SK-N-SH treated with all-trans-retinoic acid at 6 μM for 48 hours (cell line): ENCODE measurements at regions not wholly inside any gene's neighbourhood (a gene's known extent, or its start where the extent isn't known, plus 50 kb on each side); places are given as distances from the start of the nearest gene placed in this dataset.

Experiments
- ATAC-seq: fragments of 200-7000 bp; cut with Tn5 transposase; 3 replicates; pipeline ENCODE4 v1.9.1; 2020; ENCODE audit warnings: mild to moderate bottlenecking, moderate library complexity
- ARNTL ChIP-seq: fragments of 450-650 bp; formaldehyde crosslinking; IDR thresholded peaks from 2 replicates; pipeline ENCODE4 v1.5.0; 2020; ENCODE audit warnings: low read depth, mild to moderate bottlenecking, moderate library complexity, borderline replicate concordance
- BACH2 ChIP-seq: fragments of 250-450 bp; sonication (Bioruptor Pico); IDR thresholded peaks from 2 replicates; pipeline ENCODE4 v1.9.0; 2021; ENCODE audit warnings: mild to moderate bottlenecking, borderline replicate concordance
- CSDC2 ChIP-seq: fragments of 250-450 bp; sonication (Bioruptor Pico); IDR thresholded peaks from 2 replicates; pipeline ENCODE4 v1.5.0; 2020; ENCODE audit warnings: mild to moderate bottlenecking, moderate library complexity
- CSRNP3 ChIP-seq: fragments of 250-450 bp; sonication (Bioruptor Pico); IDR thresholded peaks from 2 replicates; pipeline ENCODE4 v1.5.1; 2021; ENCODE audit warnings: mild to moderate bottlenecking, moderate library complexity
- GLIS3 ChIP-seq: fragments of 250-450 bp; sonication (Bioruptor Pico); IDR thresholded peaks from 2 replicates; pipeline ENCODE4 v1.5.0; 2020; ENCODE audit warnings: mild to moderate bottlenecking, moderate library complexity
- ISL1 ChIP-seq: fragments of 250-450 bp; sonication (Bioruptor Pico); IDR thresholded peaks from 2 replicates; pipeline ENCODE4 v2.1.2; 2022; ENCODE audit warnings: mild to moderate bottlenecking, moderate library complexity
- OSR1 ChIP-seq: fragments of 250-450 bp; sonication (Bioruptor Pico); IDR thresholded peaks from 2 replicates; pipeline ENCODE4 v1.8.0; 2022; ENCODE audit warnings: moderate library complexity, mild to moderate bottlenecking, inconsistent platforms
- PATZ1 ChIP-seq: fragments of 250-450 bp; sonication (Bioruptor Pico); IDR thresholded peaks from 2 replicates; pipeline ENCODE4 v1.8.0; 2020; ENCODE audit warnings: mild to moderate bottlenecking, moderate library complexity, borderline replicate concordance
- POU6F1 ChIP-seq: fragments of 250-450 bp; sonication (Bioruptor Pico); IDR thresholded peaks from 2 replicates; pipeline ENCODE4 v1.8.0; 2021; ENCODE audit warnings: low read depth, mild to moderate bottlenecking, moderate library complexity, borderline replicate concordance
- PPARA ChIP-seq: fragments of 250-450 bp; sonication (Bioruptor Pico); IDR thresholded peaks from 2 replicates; pipeline ENCODE4 v1.5.0; 2020; ENCODE audit warnings: mild to moderate bottlenecking, borderline replicate concordance
- RARB ChIP-seq: fragments of 250-450 bp; sonication (Bioruptor Pico); IDR thresholded peaks from 2 replicates; pipeline ENCODE4 v1.8.0; 2021; ENCODE audit warnings: mild to moderate bottlenecking, moderate library complexity
- SNAI2 ChIP-seq: fragments of 250-450 bp; sonication (Bioruptor Pico); IDR thresholded peaks from 2 replicates; pipeline ENCODE4 v1.5.0; 2020; ENCODE audit warnings: mild to moderate bottlenecking, moderate library complexity
- TCF4 ChIP-seq: fragments of 250-450 bp; sonication (Bioruptor Pico); IDR thresholded peaks from 2 replicates; pipeline ENCODE4 v1.8.0; 2021; ENCODE audit warnings: mild to moderate bottlenecking, moderate library complexity, borderline replicate concordance
- TSHZ2 ChIP-seq: fragments of 250-450 bp; sonication (Bioruptor Pico); IDR thresholded peaks from 2 replicates; pipeline ENCODE4 v1.5.0; 2020; ENCODE audit warnings: mild to moderate bottlenecking, moderate library complexity
- ZC3H10 ChIP-seq: fragments of 250-450 bp; sonication (Bioruptor Pico); IDR thresholded peaks from 2 replicates; pipeline ENCODE4 v1.5.1; 2021; ENCODE audit warnings: mild to moderate bottlenecking, moderate library complexity
- ZFP30 ChIP-seq: fragments of 450-650 bp; formaldehyde crosslinking; IDR thresholded peaks from 2 replicates; pipeline ENCODE4 v1.5.0; 2022; ENCODE audit warnings: mild to moderate bottlenecking, moderate library complexity
- ZNF565 ChIP-seq: fragments of 450-650 bp; formaldehyde crosslinking; conservative IDR thresholded peaks from 2 replicates; pipeline ENCODE4 v1.5.0; 2020; ENCODE audit warnings: low read depth, mild to moderate bottlenecking, moderate library complexity
- ZNF70 ChIP-seq: fragments of 450-650 bp; formaldehyde crosslinking; IDR thresholded peaks from 2 replicates; pipeline ENCODE4 v1.5.0; 2020; ENCODE audit warnings: mild to moderate bottlenecking, moderate library complexity
- ZNF8 ChIP-seq: fragments of 450-650 bp; formaldehyde crosslinking; IDR thresholded peaks from 2 replicates; pipeline ENCODE4 v1.5.0; 2020; ENCODE audit warnings: mild to moderate bottlenecking, moderate library complexity

- TF ChIP-seq POU6F1 (CRISPR knock-in tag): no peak
Observed at GRCh38 chr7:45983720-45984255, 62.7 kb upstream of the IGFBP3 start (continued).

- ATAC-seq: no peak
- no peak for TF ChIP-seq ZNF70
- no peak for TF ChIP-seq ZNF565
- no peak for TF ChIP-seq ZFP30 (CRISPR knock-in tag)
- no peak for TF ChIP-seq SNAI2 (CRISPR knock-in tag)
- TF ChIP-seq PPARA (CRISPR knock-in tag): no peak
- TF ChIP-seq ISL1: no peak
- TF ChIP-seq OSR1 (CRISPR knock-in tag): no peak
- TF ChIP-seq GLIS3 (CRISPR knock-in tag): no peak
- TF ChIP-seq TSHZ2 (CRISPR knock-in tag): no peak
- TF ChIP-seq TCF4 (CRISPR knock-in tag): no peak
- TF ChIP-seq CSRNP3 (CRISPR knock-in tag): no peak
- TF ChIP-seq BACH2 (CRISPR knock-in tag): no peak
- TF ChIP-seq ZC3H10 (CRISPR knock-in tag): no peak
- no peak for TF ChIP-seq ZNF8 (CRISPR knock-in tag)
Observed at GRCh38 chr7:45982907-45983719, 62.0 kb upstream of the IGFBP3 start.

- ATAC-seq: no peak
- TF ChIP-seq ZNF565 (no peak), BACH2 (CRISPR knock-in tag) (no peak), ISL1 (no peak), TCF4 (CRISPR knock-in tag) (no peak), TSHZ2 (CRISPR knock-in tag) (no peak), GLIS3 (CRISPR knock-in tag) (no peak), OSR1 (CRISPR knock-in tag) (no peak), ZC3H10 (CRISPR knock-in tag) (no peak), CSDC2 (no peak), PATZ1 (CRISPR knock-in tag) (no peak), POU6F1 (CRISPR knock-in tag) (no peak), ZFP30 (CRISPR knock-in tag) (no peak), CSRNP3 (CRISPR knock-in tag) (no peak), PPARA (CRISPR knock-in tag) (no peak), RARB (CRISPR knock-in tag) (no peak), ZNF70 (no peak), ZNF8 (CRISPR knock-in tag) (no peak), ARNTL (CRISPR knock-in tag) (no peak)
Observed at GRCh38 chr7:45982132-45982531, 61.1 kb upstream of the IGFBP3 start.
